IMR-90 (cell line): ENCODE measurements at regions not wholly inside any gene's neighbourhood (a gene's known extent, or its start where the extent isn't known, plus 50 kb on each side); places are given as distances from the start of the nearest gene placed in this dataset.

ENCODE experiments used
- ATAC-seq: fragments of 200-7000 bp; cut with Tn5 transposase; 2 replicates; pipeline ENCODE4 v1.9.1; 2020; ENCODE audit warnings: low read depth, mild to moderate bottlenecking, moderate library complexity
- BruUV-seq: library from RNA; stranded (reverse); fragments of 400-500 nt; replicated peaks from 2 replicates; lab custom pipeline; 2021; lab: Mats Ljungman, UMichigan
- CTCF ChIA-PET: fragments of 300-600 bp; formaldehyde crosslinking; extraction: SDS; loops from one replicate; lab custom pipeline; 2021; ENCODE audit warnings: antibody characterized with exemption; lab: Yijun Ruan, JAX
- POLR2A ChIA-PET: fragments of 300-600 bp; sonication (Branson Sonifier 250); formaldehyde crosslinking; loops from one replicate; lab custom pipeline; 2022; ENCODE audit warnings: antibody characterized with exemption; ENCODE audit not compliant: unreplicated experiment; lab: Charles Lee
- DNase-seq: peaks from one replicate; pipeline ENCODE4 v3.0.0; 2013
- H2AFZ ChIP-seq: replicated peaks from 2 replicates; pipeline ENCODE3; 2013; ENCODE audit warnings: low read length, mild to moderate bottlenecking; ENCODE audit not compliant: poor library complexity
- H2AK5ac ChIP-seq: 2 replicates; pipeline ENCODE4 v1.6.1; 2013; ENCODE audit warnings: low read depth, low read length, inconsistent platforms
- H2AK9ac ChIP-seq: replicated peaks from 2 replicates; pipeline ENCODE3; 2013; ENCODE audit warnings: mild to moderate bottlenecking, low read depth, low read length, moderate library complexity; ENCODE audit not compliant: poor library complexity
- H2BK120ac ChIP-seq: 2 replicates; pipeline ENCODE4 v1.6.1; 2013; ENCODE audit warnings: low read depth, low read length, inconsistent platforms
- H2BK15ac ChIP-seq: 3 replicates; pipeline ENCODE4 v1.6.1; 2013; ENCODE audit warnings: low read depth, low read length, inconsistent platforms
- H2BK20ac ChIP-seq: 2 replicates; pipeline ENCODE4 v1.6.1; 2013; ENCODE audit warnings: low read depth, mild to moderate bottlenecking, inconsistent platforms, low read length, moderate library complexity
- H2BK5ac ChIP-seq: 2 replicates; pipeline ENCODE4 v1.6.1; 2013; ENCODE audit warnings: mild to moderate bottlenecking, low read depth, low read length, inconsistent platforms; ENCODE audit not compliant: poor library complexity, severe bottlenecking
- H3K14ac ChIP-seq: replicated peaks from 2 replicates; pipeline ENCODE4 v1.6.1; 2013; ENCODE audit warnings: low read depth, low read length, inconsistent platforms
- H3K18ac ChIP-seq: 2 replicates; pipeline ENCODE4 v1.6.1; 2013; ENCODE audit warnings: low read depth, low read length, control low read depth
- H3K23ac ChIP-seq: 2 replicates; pipeline ENCODE4 v1.6.1; 2013; ENCODE audit warnings: low read depth, low read length, inconsistent platforms
- H3K27ac ChIP-seq: 2 replicates; pipeline ENCODE4 v1.5.1; 2013; ENCODE audit warnings: mild to moderate bottlenecking, control low read depth, low read length; ENCODE audit not compliant: insufficient read depth
- H3K27me3 ChIP-seq: 2 replicates; pipeline ENCODE4 v1.6.1; 2013; ENCODE audit warnings: low read length; ENCODE audit not compliant: control insufficient read depth, insufficient read depth
- H3K36me3 ChIP-seq: 2 replicates; pipeline ENCODE4 v1.6.1; 2013; ENCODE audit warnings: low read length, mixed read lengths; ENCODE audit not compliant: control insufficient read depth, insufficient read depth
- H3K4ac ChIP-seq: 2 replicates; pipeline ENCODE4 v1.6.1; 2013; ENCODE audit warnings: low read depth, low read length, inconsistent platforms
- H3K4me1 ChIP-seq: 2 replicates; pipeline ENCODE4 v1.6.1; 2013; ENCODE audit warnings: low read length, mixed read lengths; ENCODE audit not compliant: control insufficient read depth, insufficient read depth
- H3K4me2 ChIP-seq: 2 replicates; pipeline ENCODE4 v1.6.1; 2013; ENCODE audit warnings: low read depth, mild to moderate bottlenecking, control low read depth, low read length, moderate library complexity
- H3K4me3 ChIP-seq: 2 replicates; pipeline ENCODE4 v1.5.1; 2013; ENCODE audit warnings: low read depth, mild to moderate bottlenecking, control low read depth, low read length, moderate library complexity; ENCODE audit not compliant: insufficient read depth
- H3K56ac ChIP-seq: 2 replicates; pipeline ENCODE4 v1.6.1; 2013; ENCODE audit warnings: low read length, inconsistent platforms; ENCODE audit not compliant: insufficient read depth; ENCODE audit errors: extremely low read depth
- H3K79me1 ChIP-seq, 2 experiments: 2 replicates each; pipeline ENCODE4 v1.6.1; 2013; ENCODE audit warnings: low read length in 2 of 2, inconsistent platforms in 1 of 2, low read depth in 1 of 2
- H3K9ac ChIP-seq: 2 replicates; pipeline ENCODE4 v1.6.1; 2013; ENCODE audit warnings: low read depth, low read length, control low read depth
- H3K9me1 ChIP-seq: 2 replicates; pipeline ENCODE4 v1.6.1; 2013; ENCODE audit warnings: low read length, inconsistent platforms; ENCODE audit not compliant: insufficient read depth
- H3K9me3 ChIP-seq: 2 replicates; pipeline ENCODE4 v1.6.1; 2013; ENCODE audit warnings: low read length; ENCODE audit not compliant: control insufficient read depth, insufficient read depth
- H4K20me1 ChIP-seq: 2 replicates; pipeline ENCODE4 v1.6.1; 2013; ENCODE audit warnings: low read length, inconsistent platforms; ENCODE audit not compliant: insufficient read depth
- H4K5ac ChIP-seq: 2 replicates; pipeline ENCODE4 v1.6.1; 2013; ENCODE audit warnings: mild to moderate bottlenecking, low read depth, low read length, control low read depth
- H4K8ac ChIP-seq, 2 experiments: 2 replicates each; pipeline ENCODE4 v1.6.1; 2013; ENCODE audit warnings: low read depth in 2 of 2, low read length in 2 of 2, control low read depth in 1 of 2, inconsistent platforms in 1 of 2
- H4K91ac ChIP-seq: 2 replicates; pipeline ENCODE4 v1.6.1; 2013; ENCODE audit warnings: low read depth, low read length, inconsistent platforms; ENCODE audit not compliant: insufficient read depth
- CEBPB ChIP-seq: IDR thresholded peaks from 2 replicates; pipeline ENCODE4 v1.6.1; 2012; ENCODE audit warnings: low read depth, low read length, improper control_type of control experiment
- CHD1 ChIP-seq: IDR thresholded peaks from 2 replicates; pipeline ENCODE4 v1.6.1; 2012; ENCODE audit warnings: low read depth, low read length, improper control_type of control experiment
- MAFK ChIP-seq: IDR thresholded peaks from 2 replicates; pipeline ENCODE4 v1.6.1; 2012; ENCODE audit warnings: low read depth, low read length, improper control_type of control experiment
- RFX5 ChIP-seq: IDR thresholded peaks from 2 replicates; pipeline ENCODE4 v1.8.0; 2012; ENCODE audit warnings: low read depth, mild to moderate bottlenecking, low read length, moderate library complexity
- WGBS, 2 experiments: methylation state at CpG; one replicate each; pipeline versions ENCODE4 v1.1.5 to v1.1.7; 2013; ENCODE audit warnings: missing lambda C conversion rate in 2 of 2; ENCODE audit not compliant: insufficient read length in 1 of 2; ENCODE audit errors: extremely low coverage in 2 of 2; 5-methylcytosine and 5-hydroxymethylcytosine counted together
- dilution Hi-C: fragments of 300-500 bp; cut with HindIII; formaldehyde crosslinking; loops from one replicate; pipeline ENCODE4 v1.14.3; 2018; ENCODE audit warnings: low sequenced_read_pairs; ENCODE audit not compliant: unreplicated experiment
- in situ Hi-C: fragments of 300-500 bp; cut with MboI; formaldehyde crosslinking; loops from 3 replicates; pipeline ENCODE4 v1.14.3; 2019; ENCODE audit warnings: low sequenced_read_pairs, inconsistent platforms, mixed read lengths
- intact Hi-C: fragments of 100-400 bp; cut with micrococcal nuclease; formaldehyde crosslinking; loops from 2 replicates; pipeline ENCODE4 v1.10.0; 2022
- TF ChIP-seq, protein P1 (sequence below): fragments of 150-350 bp; IDR thresholded peaks from 2 replicates; pipeline ENCODE4 v1.6.1; 2017; ENCODE audit warnings: mild to moderate bottlenecking, antibody characterized with exemption, low read length, low read depth

DNA sequence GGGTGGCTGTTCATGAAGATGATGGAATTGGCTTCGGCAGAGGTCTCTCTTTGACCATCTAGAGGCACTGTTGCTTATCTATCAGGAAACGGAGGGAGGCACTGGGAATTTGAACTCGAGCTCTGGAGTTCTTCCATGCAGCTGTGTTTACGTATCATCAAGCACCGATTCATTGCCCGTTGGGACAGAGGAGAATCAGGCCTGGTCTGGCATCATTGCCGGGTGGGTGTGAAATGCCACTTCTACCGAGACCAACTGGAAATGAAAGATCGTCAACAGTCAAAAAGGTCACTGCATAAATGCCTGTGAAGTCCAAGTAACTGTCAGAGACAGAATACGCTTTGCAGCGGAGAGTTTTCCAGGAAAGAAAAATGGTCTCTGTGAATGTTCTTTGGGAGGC lies 166.9 kb downstream of the ASMT start:
- in situ Hi-C loops, result no loop called here
- no peak overlapping the region for H3K4ac ChIP-seq
- H2AFZ ChIP-seq, result no peak overlapping the region
- H3K27me3 ChIP-seq, result no peaks in the 10 kb centered on the region
- no peaks in the 10 kb centered on the region for H4K20me1 ChIP-seq
- H3K9me1 ChIP-seq, result no peaks in the 10 kb centered on the region
- H2BK5ac ChIP-seq, result no peak overlapping the region
- no peak overlapping the region for H3K4me2 ChIP-seq
- H3K56ac ChIP-seq, result no peak overlapping the region
- no peak for DNase-seq
- no peak overlapping the region for H2AK9ac ChIP-seq
- no peak overlapping the region for H4K8ac ChIP-seq
- H2BK15ac ChIP-seq, result no peak overlapping the region
- H3K79me1 ChIP-seq, result no peaks in the 10 kb centered on the region
- peaks cover 10% of the 10 kb centered on the region for H3K9me3 ChIP-seq
- no peak overlapping the region for H2BK20ac ChIP-seq
- H4K91ac ChIP-seq, result no peak overlapping the region
- no peaks in the 10 kb centered on the region for H3K4me1 ChIP-seq
- H3K23ac ChIP-seq, result no peak overlapping the region
- ChIA-PET CTCF (no interaction called here), POLR2A (no interaction called here)
- no peak overlapping the region for H2AK5ac ChIP-seq
- H4K5ac ChIP-seq, result no peak overlapping the region
- ATAC-seq, result no peak
- intact Hi-C loops, result no loop called here
- WGBS, 2 experiments, result 54% methylated on average over 10 of the region's 11 CpGs; no CpG with 5 or more reads in 1 of the 2 experiments
- H3K36me3 ChIP-seq, result no peaks in the 10 kb centered on the region
- BruUV-seq, result no TSS peak
- H3K9ac ChIP-seq, result no peak overlapping the region
- no peak overlapping the region for H3K18ac ChIP-seq
- TF ChIP-seq, protein P1, sequence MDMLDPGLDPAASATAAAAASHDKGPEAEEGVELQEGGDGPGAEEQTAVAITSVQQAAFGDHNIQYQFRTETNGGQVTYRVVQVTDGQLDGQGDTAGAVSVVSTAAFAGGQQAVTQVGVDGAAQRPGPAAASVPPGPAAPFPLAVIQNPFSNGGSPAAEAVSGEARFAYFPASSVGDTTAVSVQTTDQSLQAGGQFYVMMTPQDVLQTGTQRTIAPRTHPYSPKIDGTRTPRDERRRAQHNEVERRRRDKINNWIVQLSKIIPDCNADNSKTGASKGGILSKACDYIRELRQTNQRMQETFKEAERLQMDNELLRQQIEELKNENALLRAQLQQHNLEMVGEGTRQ, result no peak
- TF ChIP-seq MAFK (no peak), CHD1 (no peak), RFX5 (no peak), CEBPB (no peak)
- H2BK120ac ChIP-seq, result no peak overlapping the region
- H3K27ac ChIP-seq, result no peak overlapping the region
- no peak overlapping the region for H3K4me3 ChIP-seq
- no peak overlapping the region for H3K14ac ChIP-seq
- dilution Hi-C loops, result no loop called here
